LNCAP (cell line): ENCODE measurements at regions not wholly inside any gene's neighbourhood (a gene's known extent, or its start where the extent isn't known, plus 50 kb on each side); places are given as distances from the start of the nearest gene placed in this dataset.

Source experiments
- TF ChIP-seq, protein P1 (sequence below): fragments of 450-650 bp; IDR thresholded peaks from 2 replicates; pipeline ENCODE4 v1.5.1; 2017; ENCODE audit warnings: mild to moderate bottlenecking

DNA sequence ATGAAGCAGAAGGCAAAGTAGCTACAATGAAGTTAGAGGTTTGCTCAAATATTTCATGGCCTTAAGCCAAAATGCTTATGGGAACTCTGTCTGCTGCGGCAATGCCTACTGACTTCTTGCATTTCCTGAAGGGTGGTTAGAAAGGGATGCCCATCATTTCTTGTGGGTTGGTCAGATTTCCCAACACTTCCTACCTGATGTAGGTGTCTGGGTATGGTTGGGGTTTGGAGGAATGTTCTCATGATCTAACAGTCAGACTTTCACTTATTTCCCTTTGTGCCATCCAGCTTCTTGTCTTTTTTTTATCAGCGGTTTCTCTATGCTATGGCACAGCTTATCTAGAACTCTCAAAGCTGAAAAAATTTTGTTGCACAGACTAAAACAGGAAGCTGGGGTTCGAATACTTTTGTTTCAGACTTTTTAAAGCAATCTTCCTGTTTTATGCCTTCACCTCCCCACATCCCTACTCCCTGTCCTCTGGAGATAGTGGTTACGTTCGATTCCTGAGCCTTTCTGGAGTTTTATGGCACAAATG is 307.7 kb downstream of the USP25 start:
- TF ChIP-seq, protein P1, sequence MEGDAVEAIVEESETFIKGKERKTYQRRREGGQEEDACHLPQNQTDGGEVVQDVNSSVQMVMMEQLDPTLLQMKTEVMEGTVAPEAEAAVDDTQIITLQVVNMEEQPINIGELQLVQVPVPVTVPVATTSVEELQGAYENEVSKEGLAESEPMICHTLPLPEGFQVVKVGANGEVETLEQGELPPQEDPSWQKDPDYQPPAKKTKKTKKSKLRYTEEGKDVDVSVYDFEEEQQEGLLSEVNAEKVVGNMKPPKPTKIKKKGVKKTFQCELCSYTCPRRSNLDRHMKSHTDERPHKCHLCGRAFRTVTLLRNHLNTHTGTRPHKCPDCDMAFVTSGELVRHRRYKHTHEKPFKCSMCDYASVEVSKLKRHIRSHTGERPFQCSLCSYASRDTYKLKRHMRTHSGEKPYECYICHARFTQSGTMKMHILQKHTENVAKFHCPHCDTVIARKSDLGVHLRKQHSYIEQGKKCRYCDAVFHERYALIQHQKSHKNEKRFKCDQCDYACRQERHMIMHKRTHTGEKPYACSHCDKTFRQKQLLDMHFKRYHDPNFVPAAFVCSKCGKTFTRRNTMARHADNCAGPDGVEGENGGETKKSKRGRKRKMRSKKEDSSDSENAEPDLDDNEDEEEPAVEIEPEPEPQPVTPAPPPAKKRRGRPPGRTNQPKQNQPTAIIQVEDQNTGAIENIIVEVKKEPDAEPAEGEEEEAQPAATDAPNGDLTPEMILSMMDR: no peak

DNA sequence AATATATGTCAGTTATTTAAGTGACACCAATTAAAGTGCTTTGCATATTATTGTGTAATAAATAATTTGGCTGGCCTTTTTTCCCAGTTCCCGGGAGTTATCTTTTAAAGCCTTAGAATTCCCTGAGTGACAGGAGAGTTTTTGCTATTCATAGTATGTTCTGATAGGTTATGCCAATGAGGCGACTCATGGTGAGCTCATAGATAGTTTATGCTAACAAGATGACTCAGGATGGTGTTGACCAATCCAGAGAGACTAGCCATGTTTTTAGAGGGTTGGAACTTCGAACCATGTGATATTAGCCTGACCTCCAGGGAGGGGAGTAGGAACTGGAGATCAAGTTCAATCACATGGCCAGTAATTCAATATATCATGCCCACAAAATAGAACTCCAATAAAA is 310.8 kb downstream of the USP25 start:
- TF ChIP-seq, protein P1: no peak

DNA sequence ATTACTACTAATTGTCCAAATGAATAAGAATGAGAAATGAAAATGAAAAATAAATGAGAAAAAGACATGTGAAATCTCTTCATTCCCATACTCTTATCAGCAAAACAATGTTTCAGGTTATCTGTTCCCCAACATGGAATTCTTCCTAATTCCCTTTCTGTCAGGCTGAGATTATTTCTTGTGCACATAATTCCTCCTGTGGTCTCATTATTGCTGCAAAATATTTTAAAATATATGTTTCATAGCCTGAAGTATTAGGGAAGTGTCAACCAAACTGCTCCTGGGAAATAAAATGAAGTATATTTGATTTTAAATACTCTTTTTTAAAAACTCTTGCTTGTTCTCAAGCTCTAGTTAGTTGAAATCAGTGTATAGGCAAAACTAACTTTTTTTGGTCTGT is 314.9 kb downstream of the USP25 start:
- TF ChIP-seq, protein P1: no peak

- TF ChIP-seq, protein P1: no peak
These were observed 317.0 kb downstream of the USP25 start for GRCh38 chr21:16046656-16047330.

DNA sequence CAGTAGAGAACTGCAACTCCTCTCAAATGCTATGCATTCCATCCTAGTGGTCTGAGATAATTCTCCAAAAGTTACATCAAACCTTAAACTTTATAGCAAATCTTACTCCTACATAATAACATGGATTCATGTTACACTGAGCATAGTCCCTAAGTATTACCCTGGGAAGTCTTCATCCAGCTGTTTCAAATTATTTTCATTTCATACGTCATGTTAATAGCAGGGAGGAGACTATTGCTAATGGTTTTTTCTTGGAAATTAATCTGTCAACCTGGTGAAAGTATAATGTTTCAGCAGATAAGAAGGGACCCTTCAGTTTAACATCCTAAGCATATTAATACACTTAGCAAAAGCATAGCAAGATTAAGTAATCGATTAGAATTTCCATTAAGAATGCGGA is 318.1 kb downstream of the USP25 start:
- TF ChIP-seq, protein P1: no peak

DNA sequence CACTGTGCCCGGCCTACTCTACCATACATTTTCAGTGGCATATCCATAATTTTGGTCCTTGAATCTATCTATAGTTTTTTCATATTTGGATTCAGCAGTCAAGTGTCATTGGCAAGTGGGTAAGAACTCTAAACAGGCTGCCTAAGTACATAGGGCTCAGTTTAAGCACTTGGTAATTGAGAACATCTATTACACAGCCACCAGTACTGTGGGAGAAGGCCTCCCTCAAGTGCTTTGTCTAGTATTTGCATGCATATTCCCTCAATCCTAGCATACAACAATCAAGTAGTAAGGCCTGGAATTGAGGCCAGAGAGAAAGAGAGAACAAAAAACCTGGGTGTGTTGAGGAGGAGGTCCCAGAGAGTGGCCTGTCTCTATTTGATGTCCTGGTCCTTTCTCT is 325.2 kb downstream of the USP25 start:
- TF ChIP-seq, protein P1: no peak

DNA sequence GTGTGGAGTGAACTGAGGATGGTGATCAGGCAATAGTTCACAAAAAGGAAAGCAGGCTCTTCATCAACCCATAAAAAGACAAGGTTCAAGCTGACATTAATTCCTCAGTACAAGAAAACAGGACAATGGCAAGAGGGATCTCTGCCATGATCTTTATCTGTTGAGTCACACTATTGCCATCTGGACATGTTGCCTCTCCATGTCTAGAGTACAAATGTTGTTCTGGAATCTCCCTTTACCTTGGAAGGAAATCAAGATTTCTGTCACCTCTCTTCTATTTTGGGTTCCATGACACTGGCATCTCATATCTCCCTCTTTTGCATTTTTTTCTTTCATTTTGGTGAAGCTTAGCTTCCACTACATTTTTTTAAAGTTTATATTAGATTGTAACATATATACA is 329.1 kb downstream of the USP25 start:
- TF ChIP-seq, protein P1: no peak

DNA sequence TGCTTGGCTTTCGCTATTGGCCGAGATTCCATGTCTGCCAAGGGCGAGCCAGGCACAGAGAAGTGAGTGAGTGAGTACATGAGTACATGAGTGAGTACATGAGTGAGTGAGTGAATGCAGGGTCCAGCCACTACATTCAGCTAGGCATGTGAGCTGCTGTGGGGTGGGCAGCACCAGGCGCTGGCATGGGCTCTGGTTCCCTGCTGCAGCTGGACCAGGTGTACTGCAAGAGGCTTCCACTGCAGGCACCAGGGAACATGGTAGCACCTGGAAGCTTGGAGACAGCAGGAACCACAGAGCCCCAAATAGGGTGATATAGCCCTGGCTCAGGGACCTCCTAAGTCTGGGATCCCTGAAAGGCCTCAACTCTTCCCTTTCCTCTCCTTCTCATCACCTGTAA is 330.2 kb downstream of the USP25 start:
- TF ChIP-seq, protein P1: no peak
